Heart right ventricle (tissue), 16 donors: ENCODE measurements at regions not wholly inside any gene's neighbourhood (a gene's known extent, or its start where the extent isn't known, plus 50 kb on each side); places are given as distances from the start of the nearest gene placed in this dataset.

Source experiments
- ATAC-seq, 8 donors: fragments of 200-7000 bp; cut with Tn5 transposase; one replicate each; pipeline ENCODE4 v1.9.1; 2020; ENCODE audit warnings: mild to moderate bottlenecking in 8 of 8, moderate library complexity in 8 of 8, moderate number of reproducible peaks in 1 of 8
- DNase-seq, 2 donors: peaks; one replicate each; pipeline ENCODE4 v3.0.0-alpha.2; 2020
- H3K27ac ChIP-seq, 10 donors: fragments of 200-600 bp; sonication (generic) in 2 of 10; one replicate each; pipeline versions ENCODE4 v1.5.0 to v1.8.0; 2020 to 2022; ENCODE audit warnings: mild to moderate bottlenecking in 3 of 10
- H3K27me3 ChIP-seq, 7 donors: fragments of 200-600 bp; one replicate each; pipeline ENCODE4 v1.8.0; 2021 to 2022; ENCODE audit warnings: mild to moderate bottlenecking in 2 of 7
- H3K36me3 ChIP-seq, 9 donors: fragments of 200-600 bp; sonication (generic) in 1 of 9; one replicate each; pipeline versions ENCODE4 v1.5.0 to v1.8.0; 2020 to 2022; ENCODE audit warnings: mild to moderate bottlenecking in 2 of 9
- H3K4me1 ChIP-seq, 9 donors: fragments of 200-600 bp; sonication (generic) in 1 of 9; one replicate each; pipeline versions ENCODE4 v1.5.0 to v1.8.0; 2020 to 2022; ENCODE audit warnings: mild to moderate bottlenecking in 4 of 9
- H3K4me3 ChIP-seq, 10 donors: fragments of 200-600 bp; sonication (generic) in 2 of 10; one replicate each; pipeline versions ENCODE4 v1.5.0 to v1.8.0; 2020 to 2022; ENCODE audit warnings: mild to moderate bottlenecking in 7 of 10, moderate library complexity in 2 of 10
- H3K9me3 ChIP-seq, 11 donors: fragments of 200-600 bp in 10 of 11; sonication (generic) in 2 of 11; one replicate each; pipeline versions ENCODE4 v1.5.0 to v1.8.0; 2013 to 2022; ENCODE audit warnings: mild to moderate bottlenecking in 2 of 11, control low read depth in 1 of 11, moderate library complexity in 1 of 11
- WGBS, 2 donors: extraction: QIAGEN DNeasy Blood & Tissue Kit; methylation state at CpG; one replicate each; pipeline ENCODE4 v1.1.7; 2013; ENCODE audit warnings: inconsistent platforms in 1 of 2; 5-methylcytosine and 5-hydroxymethylcytosine counted together
- intact Hi-C, 10 donors: fragments of 100-400 bp; cut with DNase I; formaldehyde crosslinking; loops; one replicate each; pipeline versions ENCODE4 v1.11.1 to v1.14.2; 2022
- TF ChIP-seq, protein P1 (sequence below), 9 donors: fragments of 200-600 bp; sonication (generic) in 2 of 9; IDR thresholded peaks; one replicate each; pipeline versions ENCODE4 v1.5.0 to v1.8.0; 2021 to 2022; ENCODE audit warnings: antibody characterized with exemption in 9 of 9, mild to moderate bottlenecking in 5 of 9, moderate library complexity in 1 of 9
- donor health status: Arrhythmogenic right ventricular cardiomyopathy.
- donor health status: ischemic (EF 13 %, LVEDD 7.1; RV severe dilation, severe dysfunction).
- donor health status: healthy with polysubstance abuse.
- donor health status: DM: no; HTN: yes; CAD: no.
- donor health status: DM: no; HTN: no; CAD: no.
- donor health status: ischemic (EF 25% LVEDD 6.9; RV normal size, moderate dysfunction).
- donor health status: ischemic (EF 25% LVEDD 5.7; RV mildly dilated, moderate dysfunction).
- donor health status: healthy.
- donor health status: DM: yes; HTN: yes; CAD: no.
- donor health status: Ischemic cardiomyopathy.
- donor health status: ischemic (EF 35%, LVEDD 5.7; RV mildly dilated, moderate dysfunction).
- donor health status: nonischemic (EF 11% LVEDD 7.7; RV severe dilation, severe dysfunction).
- donor health status: DM: yes; HTN: yes; CAD: no.
- donor health status: PGD.
- donor health status: ischemic (EF 29% LVEDD 5.4; RV normal size, mild dysfunction).
- donor health status: nonischemic (EF 23%, LVEDD 6.1; RV moderate dilation, normal function).

GRCh38 chr13:64414381-64414780, 2815.8 kb downstream of the PCDH9 start:
- no peaks in the 10 kb centered on the region for H3K27me3 ChIP-seq
- intact Hi-C loops: no loop called here
- H3K27ac ChIP-seq: no peak overlapping the region
- H3K4me3 ChIP-seq: no peak overlapping the region
- no peaks in the 10 kb centered on the region for H3K36me3 ChIP-seq
- H3K4me1 ChIP-seq: no peaks in the 10 kb centered on the region
- ATAC-seq (no peak), DNase-seq (no peak)
- peaks cover 0 to 13% (median 0%) of the 10 kb centered on the region in 11 donors for H3K9me3 ChIP-seq
- TF ChIP-seq, protein P1, sequence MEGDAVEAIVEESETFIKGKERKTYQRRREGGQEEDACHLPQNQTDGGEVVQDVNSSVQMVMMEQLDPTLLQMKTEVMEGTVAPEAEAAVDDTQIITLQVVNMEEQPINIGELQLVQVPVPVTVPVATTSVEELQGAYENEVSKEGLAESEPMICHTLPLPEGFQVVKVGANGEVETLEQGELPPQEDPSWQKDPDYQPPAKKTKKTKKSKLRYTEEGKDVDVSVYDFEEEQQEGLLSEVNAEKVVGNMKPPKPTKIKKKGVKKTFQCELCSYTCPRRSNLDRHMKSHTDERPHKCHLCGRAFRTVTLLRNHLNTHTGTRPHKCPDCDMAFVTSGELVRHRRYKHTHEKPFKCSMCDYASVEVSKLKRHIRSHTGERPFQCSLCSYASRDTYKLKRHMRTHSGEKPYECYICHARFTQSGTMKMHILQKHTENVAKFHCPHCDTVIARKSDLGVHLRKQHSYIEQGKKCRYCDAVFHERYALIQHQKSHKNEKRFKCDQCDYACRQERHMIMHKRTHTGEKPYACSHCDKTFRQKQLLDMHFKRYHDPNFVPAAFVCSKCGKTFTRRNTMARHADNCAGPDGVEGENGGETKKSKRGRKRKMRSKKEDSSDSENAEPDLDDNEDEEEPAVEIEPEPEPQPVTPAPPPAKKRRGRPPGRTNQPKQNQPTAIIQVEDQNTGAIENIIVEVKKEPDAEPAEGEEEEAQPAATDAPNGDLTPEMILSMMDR (IDR thresholded peaks at IDR 0.05): no peak

DNA sequence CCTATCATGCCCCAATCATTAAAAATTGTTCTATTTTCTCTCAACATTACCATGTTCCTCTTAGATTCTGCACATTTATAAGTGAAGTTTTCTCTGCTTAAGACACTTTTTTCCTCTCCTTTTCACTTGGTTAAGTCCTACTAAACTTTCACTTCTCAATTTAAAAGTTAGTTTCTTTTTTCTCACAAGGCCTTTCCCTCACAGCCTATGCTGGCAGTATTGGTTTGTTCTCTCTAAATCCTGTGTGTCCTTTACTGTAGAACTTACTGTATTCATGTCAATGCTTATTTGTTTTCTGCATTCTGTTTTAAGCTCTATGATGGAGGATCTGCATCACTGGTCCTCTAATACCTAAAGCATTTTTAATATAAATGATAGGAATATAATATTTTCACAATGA, 2816.6 kb downstream of the PCDH9 start:
- Histone ChIP-seq H3K9me3 (peaks cover 0 to 13% (median 0%) of the 10 kb centered on the region in 11 donors), H3K4me1 (no peaks in the 10 kb centered on the region), H3K27me3 (no peaks in the 10 kb centered on the region), H3K36me3 (no peaks in the 10 kb centered on the region), H3K4me3 (no peak overlapping the region), H3K27ac (no peak overlapping the region)
- TF ChIP-seq, protein P1 (IDR thresholded peaks at IDR 0.05): no peak
- DNase-seq (no peak), ATAC-seq (no peak)
- intact Hi-C loops: no loop called here

GRCh38 chr13:64410276-64411053, 2819.7 kb downstream of the PCDH9 start:
- Histone ChIP-seq H3K27ac (no peak overlapping the region), H3K27me3 (no peaks in the 10 kb centered on the region), H3K9me3 (peaks cover 0 to 17% (median 0%) of the 10 kb centered on the region in 11 donors), H3K4me1 (no peaks in the 10 kb centered on the region), H3K4me3 (no peak overlapping the region), H3K36me3 (no peaks in the 10 kb centered on the region)
- intact Hi-C loops: no loop called here
- no peak for DNase-seq
- TF ChIP-seq, protein P1 (IDR thresholded peaks at IDR 0.05): no peak
- ATAC-seq: no peak
- 69 to 78% methylated on average over 5 of the region's 5 CpGs for WGBS, 2 donors

- ATAC-seq: no peak
Observed at GRCh38 chr13:64397701-64398100, 2832.4 kb downstream of the PCDH9 start.

More at GRCh38 chr13:64397701-64398100, 2832.4 kb downstream of the PCDH9 start:
- Histone ChIP-seq H3K4me3 (no peak overlapping the region), H3K36me3 (no peaks in the 10 kb centered on the region), H3K27me3 (no peaks in the 10 kb centered on the region), H3K27ac (no peak overlapping the region), H3K9me3 (peaks cover 0 to 4% (median 0%) of the 10 kb centered on the region in 11 donors), H3K4me1 (no peaks in the 10 kb centered on the region)
- 38 to 46% methylated on average over 2 of the region's 2 CpGs for WGBS, 2 donors
- intact Hi-C loops: no loop called here
- no peak for DNase-seq
- TF ChIP-seq, protein P1 (IDR thresholded peaks at IDR 0.05): no peak
